Lower leg skin (tissue), 3 donors: ENCODE measurements at regions not wholly inside any gene's neighbourhood (a gene's known extent, or its start where the extent isn't known, plus 50 kb on each side); places are given as distances from the start of the nearest gene placed in this dataset.

Experiments used
- CTCF ChIP-seq, 3 donors: fragments of 450-650 bp; IDR thresholded peaks; one replicate each; pipeline ENCODE4 v1.5.1; 2016; ENCODE audit warnings: antibody characterized with exemption in 3 of 3, mild to moderate bottlenecking in 3 of 3, moderate library complexity in 2 of 3
- POLR2A ChIP-seq, 2 donors: fragments of 450-650 bp; IDR thresholded peaks; one replicate each; pipeline ENCODE4 v1.6.1; 2016 to 2017; ENCODE audit warnings: antibody characterized with exemption in 2 of 2, mild to moderate bottlenecking in 1 of 2, moderate library complexity in 1 of 2

- TF ChIP-seq POLR2A (IDR thresholded peaks at IDR 0.05) (no peak), CTCF (IDR thresholded peaks at IDR 0.05) (no peak)
These were observed 74.4 kb downstream of the SERPINA3 start for GRCh38 chr14:94686511-94687160.
